HEK293 (cell line): ENCODE measurements at regions not wholly inside any gene's neighbourhood (a gene's known extent, or its start where the extent isn't known, plus 50 kb on each side); places are given as distances from the start of the nearest gene placed in this dataset.

ENCODE experiments used
- CTCF ChIA-PET: fragments of 350-600 bp; formaldehyde crosslinking; extraction: SDS; loops from one replicate; lab custom pipeline; 2021; ENCODE audit warnings: antibody characterized with exemption; lab: Yijun Ruan, JAX
- POLR2A ChIA-PET: fragments of 300-600 bp; formaldehyde crosslinking; extraction: SDS; loops from one replicate; lab custom pipeline; 2020; ENCODE audit warnings: antibody characterized with exemption, inconsistent platforms; lab: Yijun Ruan, JAX
- H3K27ac ChIP-seq: fragments of 200-500 bp; sonication (Bioruptor generic); 2 replicates; pipeline ENCODE4 v1.5.1; 2014; ENCODE audit warnings: low read depth, low read length, control low read depth, inconsistent platforms; ENCODE audit errors: extremely low read depth
- H3K36me3 ChIP-seq, 2 experiments: fragments of 200-500 bp in 1 of 2; sonication (Bioruptor generic) in 1 of 2; 1 replicate in 1 of 2; 2 replicates in 1 of 2; pipeline ENCODE4 v1.5.1; 2014 to 2017; ENCODE audit warnings: inconsistent platforms in 2 of 2, low read length in 2 of 2; ENCODE audit not compliant: control insufficient read depth in 2 of 2, insufficient read depth in 1 of 2
- H3K4me1 ChIP-seq: fragments of 200-500 bp; sonication (Bioruptor generic); 2 replicates; pipeline ENCODE4 v1.5.1; 2014; ENCODE audit warnings: mild to moderate bottlenecking, low read length, inconsistent platforms; ENCODE audit not compliant: control insufficient read depth, insufficient read depth
- H3K4me3 ChIP-seq: 2 replicates; pipeline ENCODE4 v1.5.1; 2011; ENCODE audit warnings: low read depth, mild to moderate bottlenecking, control low read depth, low read length, moderate library complexity
- H3K9me3 ChIP-seq: fragments of 200-500 bp; sonication (Bioruptor generic); 2 replicates; pipeline ENCODE4 v1.5.1; 2014; ENCODE audit warnings: low read depth, low read length, inconsistent platforms; ENCODE audit not compliant: control insufficient read depth, insufficient read depth
- GFI1B ChIP-seq: fragments of 450-650 bp; formaldehyde crosslinking; IDR thresholded peaks from 2 replicates; pipeline ENCODE4 v1.5.1; 2016; ENCODE audit warnings: missing biosample characterization, missing genetic modification characterization
- MYNN ChIP-seq: fragments of 450-650 bp; formaldehyde crosslinking; IDR thresholded peaks from 2 replicates; pipeline ENCODE4 v1.5.1; 2016; ENCODE audit warnings: missing biosample characterization, missing genetic modification characterization, borderline replicate concordance
- REPIN1 ChIP-seq: fragments of 450-650 bp; formaldehyde crosslinking; IDR thresholded peaks from 2 replicates; pipeline ENCODE4 v1.5.1; 2017; ENCODE audit warnings: missing biosample characterization, missing genetic modification characterization, low read depth
- SCRT1 ChIP-seq: fragments of 450-650 bp; formaldehyde crosslinking; IDR thresholded peaks from 2 replicates; pipeline ENCODE4 v1.5.1; 2016; ENCODE audit warnings: missing biosample characterization, missing genetic modification characterization, borderline replicate concordance
- ZBTB48 ChIP-seq: fragments of 450-650 bp; formaldehyde crosslinking; IDR thresholded peaks from 2 replicates; pipeline ENCODE4 v1.5.1; 2016; ENCODE audit warnings: missing biosample characterization, missing genetic modification characterization
- ZNF19 ChIP-seq: fragments of 450-650 bp; formaldehyde crosslinking; IDR thresholded peaks from 2 replicates; pipeline ENCODE4; 2016; ENCODE audit warnings: missing biosample characterization, missing genetic modification characterization, low read depth
- ZNF404 ChIP-seq: fragments of 450-650 bp; formaldehyde crosslinking; IDR thresholded peaks from 2 replicates; pipeline ENCODE4 v1.5.1; 2017; ENCODE audit warnings: missing biosample characterization, missing genetic modification characterization
- ZNF514 ChIP-seq: fragments of 450-650 bp; formaldehyde crosslinking; IDR thresholded peaks from 2 replicates; pipeline ENCODE4 v1.5.1; 2016; ENCODE audit warnings: missing biosample characterization, missing genetic modification characterization
- ZNF549 ChIP-seq: fragments of 450-650 bp; IDR thresholded peaks from 2 replicates; pipeline ENCODE4 v1.5.1; 2018; ENCODE audit warnings: missing biosample characterization, missing genetic modification characterization, mild to moderate bottlenecking, inconsistent platforms, moderate library complexity
- ZNF555 ChIP-seq: fragments of 450-650 bp; formaldehyde crosslinking; conservative IDR thresholded peaks from 2 replicates; pipeline ENCODE4 v1.5.1; 2017; ENCODE audit warnings: missing biosample characterization, mild to moderate bottlenecking, missing genetic modification characterization, inconsistent platforms
- ZNF596 ChIP-seq: fragments of 450-650 bp; IDR thresholded peaks from 2 replicates; pipeline ENCODE4 v1.5.0; 2018; ENCODE audit warnings: missing biosample characterization, mild to moderate bottlenecking, missing genetic modification characterization, moderate library complexity
- ZNF768 ChIP-seq: fragments of 450-650 bp; formaldehyde crosslinking; IDR thresholded peaks from 2 replicates; pipeline ENCODE4 v1.5.1; 2018; ENCODE audit warnings: missing biosample characterization, mild to moderate bottlenecking, missing genetic modification characterization
- ZNF776 ChIP-seq: fragments of 450-650 bp; formaldehyde crosslinking; IDR thresholded peaks from 2 replicates; pipeline ENCODE4 v1.5.0; 2017; ENCODE audit warnings: missing biosample characterization, missing genetic modification characterization, borderline replicate concordance
- ZNF837 ChIP-seq: fragments of 450-650 bp; formaldehyde crosslinking; IDR thresholded peaks from 2 replicates; pipeline ENCODE4 v1.5.1; 2016; ENCODE audit warnings: missing biosample characterization, missing genetic modification characterization
- ZNF843 ChIP-seq: fragments of 450-650 bp; formaldehyde crosslinking; IDR thresholded peaks from 2 replicates; pipeline ENCODE4 v1.5.1; 2016; ENCODE audit warnings: missing biosample characterization, missing genetic modification characterization
- TF ChIP-seq, protein P1 (sequence below): fragments of 450-650 bp; formaldehyde crosslinking; IDR thresholded peaks from 2 replicates; pipeline ENCODE4 v1.5.1; 2016; ENCODE audit warnings: missing biosample characterization, missing genetic modification characterization
- TF ChIP-seq, protein P2 (sequence below): fragments of 450-650 bp; formaldehyde crosslinking; IDR thresholded peaks from 2 replicates; pipeline ENCODE4 v1.5.1; 2016; ENCODE audit warnings: missing biosample characterization, missing genetic modification characterization, borderline replicate concordance
- TF ChIP-seq, protein P3 (sequence below): fragments of 450-650 bp; formaldehyde crosslinking; conservative IDR thresholded peaks from 2 replicates; pipeline ENCODE4 v1.5.1; 2016; ENCODE audit warnings: low read depth, missing biosample characterization, missing genetic modification characterization

DNA sequence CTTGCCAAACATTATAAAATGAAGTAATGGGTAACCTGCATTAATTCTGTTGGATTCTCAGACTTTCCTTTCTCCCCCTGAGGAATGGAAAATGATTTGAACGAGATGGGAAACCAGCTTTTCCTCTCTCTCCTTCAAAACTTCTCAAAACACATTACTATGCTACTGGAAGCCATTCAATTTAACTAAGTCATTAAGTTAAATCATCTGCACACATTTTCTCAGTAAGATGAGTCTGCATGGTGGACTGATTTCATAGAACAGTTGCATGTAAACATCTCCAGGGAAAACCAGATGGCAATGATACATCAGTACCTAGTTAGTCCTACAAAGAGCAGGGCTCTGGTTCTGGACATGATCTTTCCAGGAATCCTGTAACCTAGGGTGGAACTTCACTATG lies 59.9 kb downstream of the BMP4 start:
- TF ChIP-seq ZNF837 (tag by site-specific recombination) (no peak), ZNF776 (no peak), ZNF555 (tag by site-specific recombination) (no peak), ZNF19 (no peak), GFI1B (no peak), SCRT1 (tag by site-specific recombination) (no peak), ZBTB48 (tag by site-specific recombination) (no peak), ZNF843 (tag by site-specific recombination) (no peak), MYNN (tag by site-specific recombination) (no peak), ZNF549 (tag by site-specific recombination) (no peak), ZNF768 (tag by site-specific recombination) (no peak), REPIN1 (tag by site-specific recombination) (no peak), ZNF514 (tag by site-specific recombination) (no peak), ZNF596 (tag by site-specific recombination) (no peak), ZNF404 (no peak)
- TF ChIP-seq, protein P1, sequence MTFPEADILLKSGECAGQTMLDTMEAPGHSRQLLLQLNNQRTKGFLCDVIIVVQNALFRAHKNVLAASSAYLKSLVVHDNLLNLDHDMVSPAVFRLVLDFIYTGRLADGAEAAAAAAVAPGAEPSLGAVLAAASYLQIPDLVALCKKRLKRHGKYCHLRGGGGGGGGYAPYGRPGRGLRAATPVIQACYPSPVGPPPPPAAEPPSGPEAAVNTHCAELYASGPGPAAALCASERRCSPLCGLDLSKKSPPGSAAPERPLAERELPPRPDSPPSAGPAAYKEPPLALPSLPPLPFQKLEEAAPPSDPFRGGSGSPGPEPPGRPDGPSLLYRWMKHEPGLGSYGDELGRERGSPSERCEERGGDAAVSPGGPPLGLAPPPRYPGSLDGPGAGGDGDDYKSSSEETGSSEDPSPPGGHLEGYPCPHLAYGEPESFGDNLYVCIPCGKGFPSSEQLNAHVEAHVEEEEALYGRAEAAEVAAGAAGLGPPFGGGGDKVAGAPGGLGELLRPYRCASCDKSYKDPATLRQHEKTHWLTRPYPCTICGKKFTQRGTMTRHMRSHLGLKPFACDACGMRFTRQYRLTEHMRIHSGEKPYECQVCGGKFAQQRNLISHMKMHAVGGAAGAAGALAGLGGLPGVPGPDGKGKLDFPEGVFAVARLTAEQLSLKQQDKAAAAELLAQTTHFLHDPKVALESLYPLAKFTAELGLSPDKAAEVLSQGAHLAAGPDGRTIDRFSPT (tag by site-specific recombination) = no peak
- TF ChIP-seq, protein P2, sequence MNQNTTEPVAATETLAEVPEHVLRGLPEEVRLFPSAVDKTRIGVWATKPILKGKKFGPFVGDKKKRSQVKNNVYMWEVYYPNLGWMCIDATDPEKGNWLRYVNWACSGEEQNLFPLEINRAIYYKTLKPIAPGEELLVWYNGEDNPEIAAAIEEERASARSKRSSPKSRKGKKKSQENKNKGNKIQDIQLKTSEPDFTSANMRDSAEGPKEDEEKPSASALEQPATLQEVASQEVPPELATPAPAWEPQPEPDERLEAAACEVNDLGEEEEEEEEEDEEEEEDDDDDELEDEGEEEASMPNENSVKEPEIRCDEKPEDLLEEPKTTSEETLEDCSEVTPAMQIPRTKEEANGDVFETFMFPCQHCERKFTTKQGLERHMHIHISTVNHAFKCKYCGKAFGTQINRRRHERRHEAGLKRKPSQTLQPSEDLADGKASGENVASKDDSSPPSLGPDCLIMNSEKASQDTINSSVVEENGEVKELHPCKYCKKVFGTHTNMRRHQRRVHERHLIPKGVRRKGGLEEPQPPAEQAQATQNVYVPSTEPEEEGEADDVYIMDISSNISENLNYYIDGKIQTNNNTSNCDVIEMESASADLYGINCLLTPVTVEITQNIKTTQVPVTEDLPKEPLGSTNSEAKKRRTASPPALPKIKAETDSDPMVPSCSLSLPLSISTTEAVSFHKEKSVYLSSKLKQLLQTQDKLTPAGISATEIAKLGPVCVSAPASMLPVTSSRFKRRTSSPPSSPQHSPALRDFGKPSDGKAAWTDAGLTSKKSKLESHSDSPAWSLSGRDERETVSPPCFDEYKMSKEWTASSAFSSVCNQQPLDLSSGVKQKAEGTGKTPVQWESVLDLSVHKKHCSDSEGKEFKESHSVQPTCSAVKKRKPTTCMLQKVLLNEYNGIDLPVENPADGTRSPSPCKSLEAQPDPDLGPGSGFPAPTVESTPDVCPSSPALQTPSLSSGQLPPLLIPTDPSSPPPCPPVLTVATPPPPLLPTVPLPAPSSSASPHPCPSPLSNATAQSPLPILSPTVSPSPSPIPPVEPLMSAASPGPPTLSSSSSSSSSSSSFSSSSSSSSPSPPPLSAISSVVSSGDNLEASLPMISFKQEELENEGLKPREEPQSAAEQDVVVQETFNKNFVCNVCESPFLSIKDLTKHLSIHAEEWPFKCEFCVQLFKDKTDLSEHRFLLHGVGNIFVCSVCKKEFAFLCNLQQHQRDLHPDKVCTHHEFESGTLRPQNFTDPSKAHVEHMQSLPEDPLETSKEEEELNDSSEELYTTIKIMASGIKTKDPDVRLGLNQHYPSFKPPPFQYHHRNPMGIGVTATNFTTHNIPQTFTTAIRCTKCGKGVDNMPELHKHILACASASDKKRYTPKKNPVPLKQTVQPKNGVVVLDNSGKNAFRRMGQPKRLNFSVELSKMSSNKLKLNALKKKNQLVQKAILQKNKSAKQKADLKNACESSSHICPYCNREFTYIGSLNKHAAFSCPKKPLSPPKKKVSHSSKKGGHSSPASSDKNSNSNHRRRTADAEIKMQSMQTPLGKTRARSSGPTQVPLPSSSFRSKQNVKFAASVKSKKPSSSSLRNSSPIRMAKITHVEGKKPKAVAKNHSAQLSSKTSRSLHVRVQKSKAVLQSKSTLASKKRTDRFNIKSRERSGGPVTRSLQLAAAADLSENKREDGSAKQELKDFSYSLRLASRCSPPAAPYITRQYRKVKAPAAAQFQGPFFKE (tag by site-specific recombination) = no peak
- TF ChIP-seq, protein P3, sequence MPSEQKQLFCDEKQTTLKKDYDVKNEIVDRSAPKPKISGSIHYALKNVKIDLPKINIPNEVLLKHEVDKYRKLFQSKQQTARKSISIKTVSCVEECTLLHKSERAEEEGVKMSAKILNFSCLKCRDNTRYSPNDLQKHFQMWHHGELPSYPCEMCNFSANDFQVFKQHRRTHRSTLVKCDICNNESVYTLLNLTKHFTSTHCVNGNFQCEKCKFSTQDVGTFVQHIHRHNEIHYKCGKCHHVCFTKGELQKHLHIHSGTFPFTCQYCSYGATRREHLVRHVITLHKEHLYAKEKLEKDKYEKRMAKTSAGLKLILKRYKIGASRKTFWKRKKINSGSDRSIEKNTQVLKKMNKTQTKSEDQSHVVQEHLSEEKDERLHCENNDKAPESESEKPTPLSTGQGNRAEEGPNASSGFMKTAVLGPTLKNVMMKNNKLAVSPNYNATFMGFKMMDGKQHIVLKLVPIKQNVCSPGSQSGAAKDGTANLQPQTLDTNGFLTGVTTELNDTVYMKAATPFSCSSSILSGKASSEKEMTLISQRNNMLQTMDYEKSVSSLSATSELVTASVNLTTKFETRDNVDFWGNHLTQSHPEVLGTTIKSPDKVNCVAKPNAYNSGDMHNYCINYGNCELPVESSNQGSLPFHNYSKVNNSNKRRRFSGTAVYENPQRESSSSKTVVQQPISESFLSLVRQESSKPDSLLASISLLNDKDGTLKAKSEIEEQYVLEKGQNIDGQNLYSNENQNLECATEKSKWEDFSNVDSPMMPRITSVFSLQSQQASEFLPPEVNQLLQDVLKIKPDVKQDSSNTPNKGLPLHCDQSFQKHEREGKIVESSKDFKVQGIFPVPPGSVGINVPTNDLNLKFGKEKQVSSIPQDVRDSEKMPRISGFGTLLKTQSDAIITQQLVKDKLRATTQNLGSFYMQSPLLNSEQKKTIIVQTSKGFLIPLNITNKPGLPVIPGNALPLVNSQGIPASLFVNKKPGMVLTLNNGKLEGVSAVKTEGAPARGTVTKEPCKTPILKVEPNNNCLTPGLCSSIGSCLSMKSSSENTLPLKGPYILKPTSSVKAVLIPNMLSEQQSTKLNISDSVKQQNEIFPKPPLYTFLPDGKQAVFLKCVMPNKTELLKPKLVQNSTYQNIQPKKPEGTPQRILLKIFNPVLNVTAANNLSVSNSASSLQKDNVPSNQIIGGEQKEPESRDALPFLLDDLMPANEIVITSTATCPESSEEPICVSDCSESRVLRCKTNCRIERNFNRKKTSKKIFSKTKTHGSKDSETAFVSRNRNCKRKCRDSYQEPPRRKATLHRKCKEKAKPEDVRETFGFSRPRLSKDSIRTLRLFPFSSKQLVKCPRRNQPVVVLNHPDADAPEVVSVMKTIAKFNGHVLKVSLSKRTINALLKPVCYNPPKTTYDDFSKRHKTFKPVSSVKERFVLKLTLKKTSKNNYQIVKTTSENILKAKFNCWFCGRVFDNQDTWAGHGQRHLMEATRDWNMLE (tag by site-specific recombination) = no peak
- ChIA-PET POLR2A (no interaction called here), CTCF (no interaction called here)
- Histone ChIP-seq H3K4me1 (peaks cover 3% of the 10 kb centered on the region; the same call in 1 of the 2 replicates), H3K4me3 (no peak overlapping the region), H3K9me3 (no peaks in the 10 kb centered on the region), H3K27ac (no peak overlapping the region), H3K36me3 (no peaks in the 10 kb centered on the region)
